ENCODE measurements at regions not wholly inside any gene's neighbourhood (a gene's known extent, or its start where the extent isn't known, plus 50 kb on each side); places are given as distances from the start of the nearest gene placed in this dataset.

- TF ChIP-seq EZH2 (IDR thresholded peaks at IDR 0.05; ENCODE audit: borderline replicate concordance, control insufficient read depth, low read depth, low read length) = no peak
- TF ChIP-seq JUNB (IDR thresholded peaks at IDR 0.05) = no peak
- no peak for TF ChIP-seq ELK1 (IDR thresholded peaks at IDR 0.05; ENCODE audit: low read depth, low read length)
- no peak for TF ChIP-seq BCLAF1 (IDR thresholded peaks at IDR 0.05)
- no peak for TF ChIP-seq CTCF (IDR thresholded peaks at IDR 0.05 in 2 of 3, conservative IDR thresholded peaks at IDR 0.05 in 1 of 3; ENCODE audit: control insufficient read depth in 2 of 3, extremely low read depth in 1 of 3, insufficient read depth in 1 of 3, low read depth in 3 of 3, low read length in 3 of 3)
- TF ChIP-seq MXI1 (IDR thresholded peaks at IDR 0.05; ENCODE audit: low read depth, low read length) = no peak
- TF ChIP-seq RAD21 (IDR thresholded peaks at IDR 0.05; ENCODE audit: insufficient read depth, low read depth, low read length) = no peak
- TF ChIP-seq POLR2A (IDR thresholded peaks at IDR 0.05; ENCODE audit: low read depth, low read length) = no peak
- no peak for TF ChIP-seq ETV6 (conservative IDR thresholded peaks at IDR 0.05 in 1 of 2, IDR thresholded peaks at IDR 0.05 in 1 of 2; ENCODE audit: borderline replicate concordance in 1 of 2, low read depth in 1 of 2)
- TF ChIP-seq PAX8 (IDR thresholded peaks at IDR 0.05) = no peak
- no peak for TF ChIP-seq USF2 (IDR thresholded peaks at IDR 0.05; ENCODE audit: borderline replicate concordance, low read depth, low read length)
- no peak for TF ChIP-seq GABPA (IDR thresholded peaks at IDR 0.05; ENCODE audit: low read depth)
- no peak for TF ChIP-seq ASH2L (IDR thresholded peaks at IDR 0.05; ENCODE audit: borderline replicate concordance, low read depth)
- TF ChIP-seq PML (IDR thresholded peaks at IDR 0.05; ENCODE audit: low read length) = no peak
Observed at GRCh38 chr10:37439826-37440225, 314.4 kb downstream of the ANKRD30A start.

Measured in GM12878 (cell line).